SK-N-MC (cell line): ENCODE measurements at regions not wholly inside any gene's neighbourhood (a gene's known extent, or its start where the extent isn't known, plus 50 kb on each side); places are given as distances from the start of the nearest gene placed in this dataset.

Source experiments
- EZH2 ChIP-seq: fragments of 200-600 bp; sonication (generic); IDR thresholded peaks from one replicate; pipeline ENCODE4 v1.6.1; 2017; ENCODE audit warnings: antibody characterized with exemption
- POLR2AphosphoS5 ChIP-seq: IDR thresholded peaks from 2 replicates; pipeline ENCODE4 v1.6.1; 2012; ENCODE audit warnings: mild to moderate bottlenecking, low read depth, low read length, borderline replicate concordance

- TF ChIP-seq EZH2 (no peak), POLR2AphosphoS5 (no peak)
Measured at GRCh38 chr12:68482660-68483059, 128.0 kb upstream of the RAP1B start.
